DOHH2 (cell line): ENCODE measurements at regions not wholly inside any gene's neighbourhood (a gene's known extent, or its start where the extent isn't known, plus 50 kb on each side); places are given as distances from the start of the nearest gene placed in this dataset.

Source experiments
- H3F3A ChIP-seq: fragments of 200-600 bp; sonication (generic), shearing (Covaris generic); 2 replicates; pipeline ENCODE4 v1.6.0; 2016; ENCODE audit warnings: antibody characterized with exemption, mild to moderate bottlenecking; ENCODE audit not compliant: control insufficient read depth, insufficient read depth
- H3K27ac ChIP-seq: fragments of 200-600 bp; sonication (generic); 2 replicates; pipeline ENCODE4 v1.5.1; 2014; ENCODE audit warnings: low read depth, mild to moderate bottlenecking, low read length, moderate library complexity
- H3K27me3 ChIP-seq: fragments of 200-600 bp; sonication (generic); 2 replicates; pipeline ENCODE4 v1.6.1; 2014; ENCODE audit warnings: mild to moderate bottlenecking, low read length, mixed read lengths; ENCODE audit not compliant: control insufficient read depth
- H3K36me3 ChIP-seq: fragments of 200-600 bp; sonication (generic); 2 replicates; pipeline ENCODE4 v1.6.1; 2014; ENCODE audit warnings: mild to moderate bottlenecking, low read length, moderate library complexity, mixed read lengths; ENCODE audit not compliant: control insufficient read depth
- H3K4me1 ChIP-seq: fragments of 200-600 bp; sonication (generic); 2 replicates; pipeline ENCODE4 v1.6.1; 2014; ENCODE audit warnings: mild to moderate bottlenecking, low read length, mixed read lengths; ENCODE audit not compliant: control insufficient read depth
- H3K4me2 ChIP-seq: fragments of 200-600 bp; sonication (generic); 2 replicates; pipeline ENCODE4 v1.6.0; 2014; ENCODE audit warnings: mild to moderate bottlenecking, low read length, moderate library complexity
- H3K4me3 ChIP-seq: fragments of 200-600 bp; sonication (generic); 2 replicates; pipeline ENCODE4 v1.5.1; 2014; ENCODE audit warnings: mild to moderate bottlenecking, low read length, mixed read lengths
- H3K79me2 ChIP-seq: fragments of 200-600 bp; sonication (generic); 2 replicates; pipeline ENCODE4 v1.6.1; 2014; ENCODE audit warnings: mild to moderate bottlenecking, low read length, mixed read lengths; ENCODE audit not compliant: control insufficient read depth
- H3K9me2 ChIP-seq: fragments of 200-600 bp; sonication (generic); replicated peaks from 2 replicates; pipeline ENCODE4 v1.6.1; 2014; ENCODE audit warnings: mild to moderate bottlenecking, low read length, mixed read lengths; ENCODE audit not compliant: control insufficient read depth
- H3K9me3 ChIP-seq: fragments of 200-600 bp; sonication (generic); 2 replicates; pipeline ENCODE4 v1.6.1; 2014; ENCODE audit warnings: antibody characterized with exemption, low read length, mixed read lengths; ENCODE audit not compliant: control insufficient read depth, insufficient read depth
- H4K20me1 ChIP-seq: fragments of 200-600 bp; sonication (generic); 2 replicates; pipeline ENCODE4 v1.6.0; 2014; ENCODE audit warnings: low read depth, mild to moderate bottlenecking, antibody characterized with exemption, low read length, moderate library complexity; ENCODE audit not compliant: control insufficient read depth, insufficient read depth
- CTCF ChIP-seq: fragments of 200-600 bp; sonication (generic); IDR thresholded peaks from one replicate; pipeline ENCODE4 v1.5.1; 2014; ENCODE audit warnings: antibody characterized with exemption, mild to moderate bottlenecking, low read depth, low read length; ENCODE audit not compliant: poor library complexity, severe bottlenecking
- EZH2phosphoT487 ChIP-seq: fragments of 200-600 bp; sonication (generic); IDR thresholded peaks from 2 replicates; pipeline ENCODE4 v1.6.1; 2017; ENCODE audit warnings: borderline replicate concordance, mild to moderate bottlenecking, antibody characterized with exemption, low read length, moderate library complexity, mixed read lengths

GRCh38 chr6:1461207-1461606 lies 71.8 kb downstream of the FOXF2 start:
- no peaks in the 10 kb centered on the region for H3F3A ChIP-seq
- no peaks in the 10 kb centered on the region for H3K79me2 ChIP-seq
- no peaks in the 10 kb centered on the region for H3K36me3 ChIP-seq
- no peak overlapping the region for H3K4me3 ChIP-seq
- no peak overlapping the region for H3K27ac ChIP-seq
- no peak overlapping the region for H3K4me2 ChIP-seq
- H3K9me2 ChIP-seq: no peaks in the 10 kb centered on the region
- H3K9me3 ChIP-seq: no peaks in the 10 kb centered on the region
- no peaks in the 10 kb centered on the region for H4K20me1 ChIP-seq
- TF ChIP-seq CTCF (no peak), EZH2phosphoT487 (no peak)
- 0 out of 2 replicates have a peak, but pooled peaks cover 2% of the 10 kb centered on the region for H3K27me3 ChIP-seq
- H3K4me1 ChIP-seq: no peaks in the 10 kb centered on the region

DNA sequence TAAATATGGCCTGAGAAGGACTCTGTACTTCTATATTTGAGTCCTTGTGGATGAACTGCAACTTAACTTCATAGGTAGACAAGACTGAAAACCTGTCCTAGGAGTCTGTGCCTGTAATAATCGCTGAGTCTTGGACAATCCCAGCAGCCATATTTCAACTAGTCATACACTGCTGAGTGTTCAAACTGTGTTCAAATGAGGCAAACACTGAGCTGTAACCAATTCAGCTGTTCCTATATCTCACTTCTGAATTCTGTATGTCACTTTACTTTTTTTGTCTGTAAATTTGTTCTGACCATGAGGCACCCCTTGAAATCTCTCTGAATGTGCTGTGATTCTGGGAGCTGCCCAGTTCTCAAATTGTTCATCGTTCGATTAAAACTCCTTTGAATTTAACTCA lies 72.4 kb downstream of the FOXF2 start:
- H3K9me3 ChIP-seq: no peaks in the 10 kb centered on the region
- H3K36me3 ChIP-seq: no peaks in the 10 kb centered on the region
- no peaks in the 10 kb centered on the region for H3F3A ChIP-seq
- no peak overlapping the region for H3K4me2 ChIP-seq
- H4K20me1 ChIP-seq: no peaks in the 10 kb centered on the region
- no peaks in the 10 kb centered on the region for H3K9me2 ChIP-seq
- TF ChIP-seq EZH2phosphoT487 (no peak), CTCF (no peak)
- H3K4me3 ChIP-seq: no peak overlapping the region
- H3K27me3 ChIP-seq: 0 out of 2 replicates have a peak, but pooled peaks cover 2% of the 10 kb centered on the region
- no peak overlapping the region for H3K27ac ChIP-seq
- no peaks in the 10 kb centered on the region for H3K79me2 ChIP-seq
- no peaks in the 10 kb centered on the region for H3K4me1 ChIP-seq

- Histone ChIP-seq H3K4me3 (no peak overlapping the region), H3K4me1 (no peaks in the 10 kb centered on the region), H3K27ac (no peak overlapping the region), H3K36me3 (no peaks in the 10 kb centered on the region), H3K27me3 (0 out of 2 replicates have a peak, but pooled peaks cover 2% of the 10 kb centered on the region), H3K9me3 (no peaks in the 10 kb centered on the region), H3K9me2 (no peaks in the 10 kb centered on the region), H3K79me2 (no peaks in the 10 kb centered on the region), H3K4me2 (no peak overlapping the region), H3F3A (no peaks in the 10 kb centered on the region), H4K20me1 (no peaks in the 10 kb centered on the region)
- TF ChIP-seq EZH2phosphoT487 (no peak), CTCF (no peak)
These were observed 73.9 kb downstream of the FOXF2 start for GRCh38 chr6:1463275-1463674.
